DMS153 treated with DMSO at 0.1 percent for 48 hours (cell line): ENCODE measurements at regions not wholly inside any gene's neighbourhood (a gene's known extent, or its start where the extent isn't known, plus 50 kb on each side); places are given as distances from the start of the nearest gene placed in this dataset.

Experiments used
- DNase-seq: peaks from one replicate; lab custom pipeline; 2025; ENCODE audit not compliant: unreplicated experiment; lab: John Stamatoyannopoulos, UW

DNA sequence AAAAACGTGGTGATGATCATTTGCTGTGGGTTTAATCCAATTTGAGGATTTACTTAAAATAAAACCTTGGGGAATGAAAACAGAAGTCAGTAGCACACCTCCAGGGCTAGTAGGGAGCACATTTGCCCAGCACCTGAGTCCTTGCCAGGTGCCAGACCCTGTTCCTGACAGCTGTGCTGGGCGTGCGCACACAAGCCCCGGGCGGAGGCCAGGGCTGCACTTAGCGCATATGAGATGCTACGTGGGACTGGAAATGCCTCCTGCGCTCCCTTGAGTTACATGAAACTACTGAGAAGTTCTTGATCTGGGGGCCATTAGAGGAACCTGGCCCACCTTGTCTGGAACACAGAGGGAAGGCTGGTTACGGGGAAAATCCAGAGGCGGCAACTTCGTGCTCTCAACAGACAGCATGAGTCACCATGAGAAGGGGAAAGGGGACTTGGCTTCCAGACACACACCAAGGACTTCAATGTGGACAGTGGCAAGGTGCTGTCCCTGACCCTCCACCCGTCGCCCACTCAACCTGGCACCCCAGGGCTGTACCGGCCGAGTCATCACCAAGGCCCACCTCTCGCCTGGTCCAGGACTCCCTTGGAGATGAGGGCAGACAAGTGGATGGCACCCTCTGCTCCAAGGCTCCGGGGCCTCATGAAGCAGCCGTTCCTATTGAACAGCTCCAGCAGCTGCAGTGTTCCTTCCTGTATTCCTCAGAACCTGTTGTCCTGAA lies 1468.6 kb downstream of the BRD1 start:
- no peak for DNase-seq

DNA sequence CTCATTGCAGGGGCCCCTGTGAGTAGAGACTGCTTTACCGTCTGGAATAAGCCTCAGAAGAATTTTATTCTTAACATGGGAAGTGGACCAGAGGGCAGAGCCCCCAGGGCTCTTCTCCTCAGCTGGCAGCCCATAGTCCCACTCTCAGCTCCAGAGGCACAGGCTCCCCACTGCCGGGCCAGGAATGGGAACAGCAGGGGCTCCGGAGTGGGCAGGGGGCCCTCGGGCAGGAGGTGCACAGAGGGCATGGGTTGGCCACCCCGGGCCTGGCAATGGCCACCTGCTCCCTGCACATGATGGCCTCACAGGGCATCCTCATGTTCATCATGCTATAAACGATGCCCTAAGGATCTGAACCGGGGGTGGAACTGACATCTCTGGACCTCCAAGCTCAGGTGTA lies 1469.7 kb downstream of the BRD1 start:
- DNase-seq: no peak

GRCh38 chr22:48357196-48357595 lies 1470.5 kb downstream of the BRD1 start:
- DNase-seq: no peak

GRCh38 chr22:48356731-48357130 lies 1470.9 kb downstream of the BRD1 start:
- DNase-seq: no peak

DNA sequence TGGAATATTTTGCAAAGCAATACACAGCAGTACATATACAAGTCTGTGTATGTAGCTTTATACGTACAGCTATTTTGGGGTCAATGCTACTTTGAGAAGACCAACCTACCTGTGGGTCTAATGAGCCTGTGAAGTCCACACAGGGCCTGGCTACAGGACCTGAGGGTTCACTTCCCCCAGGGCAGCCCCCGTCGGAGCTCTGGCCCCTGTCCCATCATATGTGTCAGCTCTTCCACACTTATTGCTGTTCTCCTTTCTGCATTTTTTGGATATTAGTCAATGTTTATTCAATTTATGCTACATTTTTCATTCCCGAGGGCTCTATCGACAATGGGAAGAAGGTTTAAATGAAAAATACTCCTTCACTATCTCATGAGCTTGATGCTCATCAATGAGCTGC lies 1473.6 kb downstream of the BRD1 start:
- DNase-seq: no peak

- no peak for DNase-seq
Measured at GRCh38 chr22:48353116-48353947, 1474.3 kb downstream of the BRD1 start.

DNA sequence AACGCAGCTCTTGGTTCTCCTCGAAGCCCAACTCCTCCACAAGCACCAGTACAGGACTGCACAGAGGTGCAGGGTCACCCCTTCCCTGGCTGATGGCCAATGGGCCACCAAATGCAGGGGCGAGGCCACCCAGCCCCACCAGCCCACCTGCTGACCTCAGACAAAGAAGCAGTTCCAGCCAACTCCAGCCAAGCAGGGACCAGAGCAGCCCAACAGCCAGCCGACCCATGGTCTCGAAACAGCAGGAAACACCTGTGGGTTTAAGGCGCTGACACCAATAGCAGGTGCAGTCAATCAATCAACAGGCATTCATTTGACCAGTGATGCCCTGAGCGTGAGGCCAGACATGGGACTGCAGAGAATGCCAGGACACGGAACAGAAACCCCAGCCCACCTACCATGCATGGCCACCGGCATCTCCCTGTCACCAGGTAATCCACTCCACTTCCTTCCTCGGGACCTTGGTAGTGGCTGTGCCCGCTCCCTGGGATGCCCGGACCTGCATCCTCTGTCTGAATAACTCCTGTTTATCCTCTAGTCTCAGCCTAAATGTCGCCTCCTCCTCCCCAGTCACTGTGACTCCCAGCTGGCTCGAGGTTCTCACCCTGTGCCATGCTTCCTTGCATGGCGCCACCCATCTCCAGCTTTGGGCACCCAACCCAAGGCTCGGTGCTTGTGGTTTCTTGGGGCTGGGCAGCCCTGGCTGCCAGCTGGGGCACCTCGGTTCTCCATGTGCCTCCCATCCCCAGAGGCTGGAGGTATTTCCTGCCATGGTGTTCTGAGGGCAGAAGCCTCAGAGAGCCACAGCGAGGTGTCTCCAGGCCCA lies 1475.4 kb downstream of the BRD1 start:
- DNase-seq: no peak

DNA sequence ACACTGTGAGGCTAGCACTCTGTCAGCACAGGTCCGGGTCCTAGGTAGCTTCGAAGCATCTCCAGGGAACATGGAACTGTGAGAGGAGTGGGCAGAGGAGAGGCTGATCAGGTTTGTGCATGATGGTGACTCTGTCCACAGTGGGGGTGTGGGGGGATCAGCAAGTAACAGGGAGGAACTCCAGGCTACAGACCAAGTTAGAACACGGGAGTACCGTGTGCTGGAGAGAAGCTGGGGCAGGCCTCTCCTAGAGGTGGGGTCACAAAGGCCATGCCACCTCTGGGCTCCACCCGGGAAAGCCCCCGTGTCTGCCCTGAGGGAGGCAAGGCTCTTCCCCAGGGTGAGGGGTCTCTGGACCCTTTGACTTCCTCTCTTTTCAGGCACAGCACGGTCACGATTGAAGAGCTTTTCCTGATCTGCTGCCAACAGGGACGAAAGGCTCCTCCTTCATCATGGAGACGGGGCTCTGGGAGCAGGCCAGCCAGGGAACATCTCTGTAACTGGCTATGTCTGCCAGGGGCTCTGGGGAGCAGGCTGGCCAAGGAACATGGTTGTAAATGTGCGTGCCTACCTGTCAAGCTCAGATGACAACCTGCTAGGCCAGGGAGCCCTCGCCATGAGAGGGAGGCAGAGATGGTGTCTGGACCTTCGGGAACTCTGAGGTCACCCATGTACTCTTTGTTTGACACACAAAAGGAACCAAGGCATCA lies 1476.1 kb downstream of the BRD1 start:
- no peak for DNase-seq

DNA sequence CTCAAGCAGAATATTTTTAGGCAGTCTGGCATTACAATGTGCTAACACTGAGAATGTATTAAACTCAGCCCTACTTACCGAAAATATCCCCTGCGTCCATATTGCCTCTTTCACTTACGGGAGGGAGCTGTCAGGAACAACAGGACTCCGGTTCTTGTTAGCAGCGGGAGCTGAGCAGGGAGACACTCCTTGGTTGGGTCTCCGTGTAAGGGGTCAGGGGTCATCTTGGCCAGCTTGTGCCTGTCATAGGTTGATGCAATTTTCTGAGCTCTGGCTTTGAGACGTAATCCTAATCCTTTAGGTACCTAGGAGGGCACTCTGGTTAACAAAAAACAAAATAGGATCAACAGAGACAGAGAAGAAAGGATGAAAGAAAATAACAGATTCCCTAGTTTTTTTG lies 1477.2 kb downstream of the BRD1 start:
- no peak for DNase-seq

GRCh38 chr22:48348855-48349254 lies 1478.8 kb downstream of the BRD1 start:
- no peak for DNase-seq

- no peak for DNase-seq
Measured at GRCh38 chr22:48347311-48347710, 1480.4 kb downstream of the BRD1 start.

GRCh38 chr22:48346911-48347310 lies 1480.8 kb downstream of the BRD1 start:
- no peak for DNase-seq

GRCh38 chr22:48346311-48346710 lies 1481.4 kb downstream of the BRD1 start:
- no peak for DNase-seq

DNA sequence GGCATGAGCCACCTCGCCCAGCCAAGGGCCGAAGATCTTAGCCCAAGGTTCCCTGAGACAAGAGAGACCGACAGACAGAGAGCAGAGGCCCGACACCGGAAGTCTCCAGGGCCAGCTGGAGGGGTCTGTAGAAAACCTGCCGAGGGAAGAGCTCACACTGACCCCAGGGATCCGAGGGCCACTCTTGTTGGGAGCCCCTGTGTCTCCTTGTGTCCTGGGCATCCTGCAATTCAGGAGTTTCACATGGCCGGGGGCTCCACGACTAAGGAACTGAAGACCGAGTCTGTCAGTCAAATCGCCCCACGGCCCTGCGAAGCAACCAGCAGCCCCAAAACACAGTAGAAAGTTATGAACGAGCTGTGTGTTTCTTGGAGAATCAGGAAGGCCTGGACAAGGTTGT lies 1482.0 kb downstream of the BRD1 start:
- no peak for DNase-seq

GRCh38 chr22:48343461-48343860 lies 1484.2 kb downstream of the BRD1 start:
- DNase-seq: no peak

GRCh38 chr22:48342732-48343131 lies 1484.9 kb downstream of the BRD1 start:
- no peak for DNase-seq

DNA sequence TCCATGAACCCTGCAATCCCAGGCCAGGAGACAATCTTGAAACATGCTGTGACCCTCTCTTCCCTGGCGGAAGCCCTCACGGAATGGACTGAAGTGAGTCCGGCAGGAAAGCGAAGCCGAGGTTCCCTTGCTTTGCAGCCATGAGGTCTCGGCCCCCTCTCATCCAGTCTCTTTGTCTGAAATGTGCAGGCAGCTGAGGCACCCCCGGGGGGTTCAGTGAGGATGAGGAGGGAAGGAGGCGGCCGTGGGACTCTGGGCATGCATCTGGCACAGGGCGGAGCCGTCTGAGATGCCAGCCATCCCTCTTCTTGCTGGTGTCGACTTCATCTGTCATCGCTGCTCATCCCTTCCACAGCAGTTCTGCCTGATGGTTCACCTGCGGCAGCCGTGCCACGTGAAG lies 1485.7 kb downstream of the BRD1 start:
- DNase-seq: no peak

DNA sequence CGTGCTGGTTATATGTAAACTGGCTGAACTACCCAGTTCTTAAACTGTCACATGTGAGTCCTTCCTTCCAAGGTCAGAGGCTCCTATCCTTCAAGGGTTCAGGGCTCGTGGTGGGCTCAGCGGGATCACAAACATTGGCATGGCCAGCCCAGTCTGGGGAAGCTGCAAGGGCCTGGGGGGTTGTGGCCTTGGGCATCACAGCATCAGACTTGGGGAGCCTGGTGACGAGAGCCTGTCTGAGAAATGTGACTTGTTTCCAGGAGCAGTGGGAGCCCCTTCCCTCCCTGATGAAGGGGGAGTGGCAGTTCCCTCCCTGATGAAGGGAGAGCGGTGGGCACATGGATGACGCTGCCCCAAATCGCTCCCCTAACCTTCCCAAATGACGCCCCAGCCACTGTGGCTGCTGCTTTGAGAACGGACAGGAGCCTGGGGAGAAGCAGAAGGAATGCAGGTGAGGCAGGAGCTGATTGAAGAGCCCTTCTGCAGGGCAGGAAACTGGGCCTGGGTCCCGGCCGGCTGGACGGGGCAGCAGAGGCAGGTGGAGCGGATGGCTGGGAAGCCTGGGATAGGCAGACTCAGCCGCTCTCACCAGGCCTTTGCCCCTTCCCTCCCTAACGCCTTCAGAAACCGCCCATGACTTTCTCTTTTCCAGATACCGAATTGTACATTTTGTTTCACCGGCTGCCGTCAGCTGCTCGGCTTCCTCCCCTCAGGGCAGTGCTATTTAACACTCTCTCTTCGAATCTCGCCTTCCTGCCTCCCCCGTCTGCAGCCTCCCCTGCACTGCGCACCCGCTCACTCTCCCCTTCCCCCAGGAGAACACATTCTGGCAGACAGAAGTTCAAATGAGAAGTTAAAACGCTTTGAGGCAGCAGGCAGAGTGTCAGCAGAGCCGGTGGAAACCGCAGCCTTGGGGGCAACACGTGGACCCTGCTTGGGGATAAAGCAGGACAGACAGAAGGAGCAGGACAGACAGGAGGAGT lies 1486.7 kb downstream of the BRD1 start:
- DNase-seq: no peak

- no peak for DNase-seq
Measured at GRCh38 chr22:48340191-48340590, 1487.5 kb downstream of the BRD1 start.
